DMS79 treated with DMSO at 0.1 percent for 48 hours (cell line): ENCODE measurements at regions not wholly inside any gene's neighbourhood (a gene's known extent, or its start where the extent isn't known, plus 50 kb on each side); places are given as distances from the start of the nearest gene placed in this dataset.
A peak's percentile ranks its signal among the peaks of the same experiment; 100 is the strongest.

Experiments
- DNase-seq: peaks from one replicate; lab custom pipeline; 2025; lab: John Stamatoyannopoulos, UW

- no peak for DNase-seq
Observed at GRCh38 chr7:156179872-156180390, 367.7 kb upstream of the SHH start.

- no peak for DNase-seq
Observed at GRCh38 chr7:156178857-156179256, 366.6 kb upstream of the SHH start.

DNA sequence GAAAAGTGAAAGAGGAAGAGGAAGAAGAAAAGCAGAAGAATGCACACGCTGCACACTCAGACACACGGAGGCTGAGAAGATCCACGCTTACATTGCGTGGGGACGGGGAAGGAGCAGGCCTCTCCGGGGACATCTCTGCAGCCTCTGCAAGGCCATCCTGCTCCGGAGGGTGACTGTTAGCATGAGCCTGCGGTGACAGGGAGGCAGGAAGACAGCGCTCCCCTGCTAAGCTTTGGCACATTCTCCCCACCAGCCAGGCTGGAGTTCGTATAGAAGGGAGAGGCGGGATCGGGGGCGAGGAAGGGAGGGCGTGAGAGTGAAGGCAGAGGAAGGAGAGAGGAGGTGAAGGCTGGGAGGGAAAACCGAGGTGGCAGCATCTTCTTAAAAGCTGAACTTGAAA lies 366.0 kb upstream of the SHH start:
- DNase-seq: no peak

DNA sequence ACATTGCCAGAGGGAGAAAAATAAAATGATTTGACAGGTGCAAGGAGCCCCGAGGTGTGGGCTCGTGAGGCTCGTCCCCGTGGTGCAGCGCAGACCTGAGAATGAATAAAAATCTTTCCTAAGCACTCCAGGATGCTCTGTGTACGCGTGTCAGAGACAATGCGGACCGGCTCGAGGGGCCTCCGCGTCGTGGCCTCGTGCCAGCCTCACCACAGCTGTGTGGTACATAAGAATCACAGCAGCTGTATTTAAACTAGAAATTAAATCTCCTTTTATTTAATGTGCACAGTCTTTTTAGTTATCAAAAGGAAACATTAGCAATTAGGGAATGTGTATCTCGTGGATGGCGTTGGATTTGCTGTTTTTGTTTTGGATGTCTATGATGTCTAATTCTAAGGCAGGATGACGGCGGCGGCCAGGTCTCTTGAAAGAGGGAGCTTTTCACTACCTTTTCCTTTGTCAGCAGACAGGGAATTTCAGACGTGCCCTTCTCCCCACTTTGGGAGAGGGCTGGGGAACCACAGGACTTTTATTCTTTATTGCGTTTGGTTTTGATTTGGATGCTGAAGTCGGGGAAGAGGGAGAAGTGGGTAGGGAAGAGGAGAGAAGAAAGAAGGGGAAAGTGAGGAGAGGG lies 365.3 kb upstream of the SHH start:
- peak; percentile 44 for DNase-seq

- DNase-seq: no peak
Observed at GRCh38 chr7:156176039-156176438, 363.8 kb upstream of the SHH start.

- no peak for DNase-seq
Observed at GRCh38 chr7:156175003-156175402, 362.7 kb upstream of the SHH start.

DNA sequence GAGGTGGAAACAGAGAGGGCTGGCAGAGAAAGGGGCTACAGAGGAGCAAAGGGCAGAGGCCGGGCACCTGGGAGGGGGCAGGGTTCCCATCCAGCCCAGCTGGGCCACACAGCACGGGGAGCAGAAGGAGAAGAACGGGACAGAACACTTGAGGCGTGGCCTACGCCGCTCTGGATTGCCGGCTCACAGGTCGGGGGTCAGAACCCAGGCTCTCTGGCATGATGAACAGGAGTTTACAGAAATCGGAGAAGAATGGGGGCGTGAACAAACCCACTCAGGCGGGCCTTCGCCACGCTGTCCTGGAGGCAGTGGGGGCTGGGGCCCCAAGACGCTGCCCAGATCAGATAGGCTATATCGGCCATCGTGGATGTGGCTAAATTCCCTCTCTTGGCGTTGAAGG lies 362.2 kb upstream of the SHH start:
- no peak for DNase-seq

- DNase-seq: no peak
Observed at GRCh38 chr7:156173748-156174353, 361.6 kb upstream of the SHH start.

DNA sequence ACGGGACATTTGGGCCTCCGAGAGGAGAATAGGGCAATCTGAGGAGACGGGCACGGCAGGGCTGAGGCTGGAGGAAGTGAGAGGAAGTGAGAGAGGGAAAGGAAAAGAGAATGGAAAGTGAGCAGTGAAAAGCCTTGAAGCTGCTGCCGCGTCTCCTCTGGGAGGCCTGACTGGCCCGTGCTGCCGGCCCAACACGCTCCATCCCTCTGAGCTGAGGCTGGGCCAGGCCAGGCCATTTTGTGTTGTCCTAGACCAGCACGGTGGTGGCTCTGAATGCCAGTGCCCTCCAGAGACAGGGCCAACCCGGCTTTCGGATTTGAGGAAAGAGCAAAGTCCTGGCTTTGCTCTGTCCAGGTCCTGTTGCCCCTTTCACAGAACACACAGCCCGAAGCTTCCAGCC lies 361.1 kb upstream of the SHH start:
- no peak for DNase-seq

DNA sequence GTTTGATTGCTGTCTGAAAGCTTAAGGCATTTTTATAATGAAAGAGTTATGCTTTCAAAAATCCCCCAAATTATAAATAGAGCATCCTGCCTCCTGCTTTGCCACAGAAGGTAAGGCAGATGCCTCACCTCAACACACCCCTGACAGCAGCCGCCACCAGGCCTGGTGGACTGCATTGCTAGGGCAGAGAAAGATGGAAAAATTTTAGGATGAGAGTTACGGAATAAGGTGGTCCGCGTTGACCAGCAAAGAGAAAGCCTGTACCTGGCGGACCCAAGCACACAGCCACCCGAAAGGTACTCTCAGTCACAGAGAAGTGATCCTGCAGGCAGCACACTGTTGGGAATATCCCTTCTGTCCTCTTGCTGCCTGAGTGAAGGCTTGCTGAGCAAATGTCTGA lies 360.4 kb upstream of the SHH start:
- no peak for DNase-seq

- no peak for DNase-seq
Observed at GRCh38 chr7:156169474-156170370, 357.5 kb upstream of the SHH start.

- no peak for DNase-seq
Observed at GRCh38 chr7:156168434-156168833, 356.2 kb upstream of the SHH start.

GRCh38 chr7:156167987-156168386 lies 355.7 kb upstream of the SHH start:
- no peak for DNase-seq

- no peak for DNase-seq
Observed at GRCh38 chr7:156167417-156167807, 355.1 kb upstream of the SHH start.

DNA sequence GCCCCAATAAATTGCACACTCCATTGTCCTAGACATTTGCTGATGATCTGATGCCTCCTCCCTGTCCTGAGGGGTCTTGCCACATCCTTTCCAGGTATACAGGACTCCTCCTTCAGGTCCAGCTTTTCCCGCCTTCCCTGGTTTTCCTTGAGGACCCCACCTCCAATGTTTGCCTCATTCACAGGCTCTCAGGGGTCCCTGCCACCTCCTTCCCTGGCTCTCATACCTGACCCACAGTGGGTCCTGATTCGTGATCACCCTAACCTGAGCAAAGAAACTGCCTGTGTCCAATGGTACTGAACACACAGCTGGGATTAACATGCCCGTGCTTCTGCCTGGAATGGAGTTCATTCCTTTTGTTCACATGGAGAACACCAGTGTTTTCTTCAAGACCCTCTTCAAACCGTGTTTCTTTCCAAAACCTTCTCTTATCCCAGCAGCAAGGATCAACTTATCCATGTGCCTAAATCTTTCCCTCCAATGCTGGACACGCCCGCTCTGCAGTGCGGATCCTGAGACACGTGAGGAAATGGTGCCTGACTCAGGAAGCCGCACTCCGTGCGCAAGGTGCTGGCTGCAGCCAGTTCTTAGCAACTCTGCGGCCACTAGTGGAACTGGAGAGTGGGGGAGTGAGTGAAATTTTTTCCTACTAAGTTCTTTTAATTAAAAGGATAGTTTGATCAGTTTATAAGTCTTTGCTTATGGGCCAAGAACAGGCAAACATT lies 354.6 kb upstream of the SHH start:
- DNase-seq: no peak

DNA sequence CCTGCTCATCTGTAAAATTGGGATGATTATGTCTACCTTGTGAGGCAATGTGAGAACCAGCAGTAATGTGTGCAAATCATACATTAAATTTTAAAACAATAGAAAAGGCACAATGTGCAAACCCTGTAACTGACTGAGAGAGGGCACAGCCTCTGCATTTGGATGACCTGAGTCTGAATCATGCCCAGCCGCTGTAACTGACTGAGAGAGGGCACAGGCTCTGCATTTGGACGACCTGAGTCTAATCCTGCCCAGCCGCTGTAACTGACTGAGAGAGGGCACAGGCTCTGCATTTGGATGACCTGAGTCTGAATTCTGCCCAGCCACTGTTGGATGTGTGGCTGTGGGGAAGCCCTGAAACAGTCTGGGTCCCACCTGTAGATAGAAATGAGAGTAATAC lies 351.5 kb upstream of the SHH start:
- DNase-seq: no peak

DNA sequence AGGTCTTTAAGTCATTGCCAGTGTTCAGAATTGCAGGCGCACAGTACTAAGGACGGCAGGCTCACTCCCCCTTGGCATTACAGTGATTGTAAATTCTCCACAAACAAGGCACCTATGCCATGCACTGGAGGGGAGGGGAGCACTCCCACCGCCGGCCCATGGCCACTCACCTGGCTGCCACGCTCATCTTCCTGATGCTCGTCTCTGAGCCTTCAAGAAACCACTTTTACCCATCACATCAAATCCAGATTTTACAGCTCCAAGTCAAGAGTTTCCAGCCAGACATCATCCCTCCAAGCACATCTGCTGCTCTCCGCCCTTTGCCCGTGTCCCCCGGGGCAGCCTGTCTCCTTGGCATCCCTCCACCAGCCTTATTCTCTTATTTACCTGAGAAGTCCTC lies 350.2 kb upstream of the SHH start:
- DNase-seq: no peak

DNA sequence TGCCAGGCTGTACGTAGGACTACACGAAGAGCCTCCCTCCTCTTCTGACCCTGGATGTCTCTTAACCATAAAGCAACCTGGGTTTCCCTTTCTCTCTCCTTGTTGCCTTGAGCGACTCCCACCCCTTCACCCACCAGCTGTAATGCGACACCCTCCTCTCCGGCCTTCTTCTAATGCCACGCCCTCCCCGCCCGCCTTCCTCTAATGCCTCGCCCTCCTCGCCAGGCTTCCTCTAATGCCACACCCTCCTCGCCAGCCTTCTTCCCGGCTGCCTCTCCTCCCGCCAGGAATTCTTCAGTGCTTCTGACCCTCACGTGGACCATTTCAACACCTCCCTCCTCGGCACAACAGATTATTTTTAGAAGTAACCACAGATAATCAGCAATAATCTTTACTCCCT lies 348.5 kb upstream of the SHH start:
- DNase-seq: no peak

- no peak for DNase-seq
Observed at GRCh38 chr7:156158693-156159092, 346.4 kb upstream of the SHH start.

DNA sequence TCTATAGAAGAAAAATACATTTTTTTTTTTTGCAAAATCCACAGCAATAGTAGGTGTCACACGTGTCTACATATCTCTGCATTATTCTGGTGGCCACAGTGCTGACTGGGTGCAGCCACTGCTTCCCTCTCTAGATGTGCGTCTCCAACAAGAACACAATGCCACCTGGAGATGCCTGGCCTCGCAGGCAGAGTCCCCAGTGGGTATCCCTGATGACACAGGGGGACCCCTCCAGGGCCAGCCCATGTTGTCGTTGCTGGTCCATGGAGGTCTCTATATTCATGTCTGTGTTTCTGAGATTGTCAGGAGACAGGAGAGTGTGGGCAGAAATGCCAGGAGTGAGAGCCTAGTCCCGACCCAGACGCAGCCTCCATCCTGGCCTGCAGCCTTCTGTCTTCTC lies 345.9 kb upstream of the SHH start:
- no peak for DNase-seq

- DNase-seq: no peak
Observed at GRCh38 chr7:156157409-156158012, 345.2 kb upstream of the SHH start.
